A549 (cell line): ENCODE measurements at regions not wholly inside any gene's neighbourhood (a gene's known extent, or its start where the extent isn't known, plus 50 kb on each side); places are given as distances from the start of the nearest gene placed in this dataset.

Source experiments
- ATAC-seq, 2 experiments: fragments of 200-7000 bp in 1 of 2; fragments of >200 bp in 1 of 2; cut with Nextera tagmentation in 1 of 2; cut with Tn5 transposase in 1 of 2; 3 replicates each; pipeline versions ENCODE4 v1.8.0 to v1.9.1; 2018 to 2020; ENCODE audit warnings: mild to moderate bottlenecking in 1 of 2, moderate library complexity in 1 of 2
- CTCF ChIA-PET: fragments of 300-600 bp; sonication (Branson Sonifier 250); formaldehyde crosslinking; extraction: SDS; loops from one replicate; lab custom pipeline; 2021; ENCODE audit warnings: antibody characterized with exemption, inconsistent platforms; lab: Yijun Ruan, JAX
- POLR2A ChIA-PET: fragments of 350-600 bp; formaldehyde crosslinking; extraction: SDS; loops from one replicate; lab custom pipeline; 2021; ENCODE audit warnings: antibody characterized with exemption, inconsistent platforms; lab: Yijun Ruan, JAX
- DNase-seq, 2 experiments: peaks; one replicate each; pipeline versions ENCODE4 v3.0.0 to v3.0.0-alpha.2; 2011 to 2016; ENCODE audit warnings: low read depth in 1 of 2, low spot score in 1 of 2
- FAIRE-seq: peaks from 2 replicates; lab custom pipeline; 2011; peaks lifted over from hg19 to GRCh38; lab: Jason Lieb, UNC
- H3K27ac ChIP-seq, 2 experiments: fragments of >200 bp; sonication (Bioruptor Twin); formaldehyde crosslinking; 3 replicates each; pipeline ENCODE4 v1.5.1; 2016 to 2017
- H3K4me1 ChIP-seq: fragments of >200 bp; sonication (Bioruptor Twin); formaldehyde crosslinking; 3 replicates; pipeline ENCODE4 v1.6.1; 2016
- H3K4me2 ChIP-seq: fragments of >200 bp; sonication (Bioruptor Twin); formaldehyde crosslinking; 3 replicates; pipeline ENCODE4 v1.6.1; 2016
- H3K4me3 ChIP-seq: fragments of >200 bp; sonication (Bioruptor Twin); formaldehyde crosslinking; 3 replicates; pipeline ENCODE4 v1.5.1; 2016
- H3K9me3 ChIP-seq: fragments of >200 bp; sonication (Bioruptor Twin); formaldehyde crosslinking; 3 replicates; pipeline ENCODE4 v1.6.1; 2016
- CBX2 ChIP-seq: fragments of 200-600 bp; sonication (generic); IDR thresholded peaks from 2 replicates; pipeline ENCODE4 v1.6.1; 2016; ENCODE audit warnings: low read depth, mild to moderate bottlenecking, borderline replicate concordance
- CBX8 ChIP-seq: fragments of 200-600 bp; sonication (generic); IDR thresholded peaks from 2 replicates; pipeline ENCODE4 v1.6.1; 2016
- CEBPB ChIP-seq, 2 experiments: fragments of >200 bp in 1 of 2; sonication (Bioruptor Twin) in 1 of 2; formaldehyde crosslinking in 1 of 2; IDR thresholded peaks; 2 replicates each; pipeline ENCODE4 v1.6.1; 2012 to 2016
- CHD2 ChIP-seq: fragments of 150-350 bp; IDR thresholded peaks from 2 replicates; pipeline ENCODE4 v1.6.1; 2014; ENCODE audit warnings: low read length; ENCODE audit not compliant: partially characterized antibody
- CHD4 ChIP-seq: fragments of 200-600 bp; sonication (generic); IDR thresholded peaks from 2 replicates; pipeline ENCODE4 v1.6.1; 2016; ENCODE audit warnings: antibody characterized with exemption, mild to moderate bottlenecking, borderline replicate concordance
- EHMT2 ChIP-seq: fragments of 200-600 bp; sonication (generic); IDR thresholded peaks from 2 replicates; pipeline ENCODE4 v1.6.1; 2016; ENCODE audit warnings: antibody characterized with exemption, low read depth, mild to moderate bottlenecking, moderate library complexity
- ESRRA ChIP-seq: fragments of 150-350 bp; IDR thresholded peaks from 2 replicates; pipeline ENCODE4 v1.6.1; 2014; ENCODE audit warnings: mild to moderate bottlenecking, low read length, borderline replicate concordance
- FOSB ChIP-seq: fragments of 250-450 bp; sonication (Bioruptor Pico); IDR thresholded peaks from 2 replicates; pipeline ENCODE4 v1.5.0; 2020; ENCODE audit warnings: mild to moderate bottlenecking, moderate library complexity
- FOXS1 ChIP-seq: fragments of 250-450 bp; sonication (Bioruptor Pico); IDR thresholded peaks from 2 replicates; pipeline ENCODE4 v1.5.0; 2020; ENCODE audit warnings: mild to moderate bottlenecking, moderate library complexity
- HEYL ChIP-seq: fragments of 250-450 bp; sonication (Bioruptor Pico); IDR thresholded peaks from 2 replicates; pipeline ENCODE4 v1.8.0; 2021; ENCODE audit warnings: mild to moderate bottlenecking, moderate library complexity
- KDM5A ChIP-seq: fragments of 200-600 bp; sonication (generic); IDR thresholded peaks from 2 replicates; pipeline ENCODE4 v1.6.1; 2016; ENCODE audit warnings: antibody characterized with exemption, mild to moderate bottlenecking
- RARB ChIP-seq: fragments of 250-450 bp; sonication (Bioruptor Pico); IDR thresholded peaks from 2 replicates; pipeline ENCODE4 v1.8.0; 2021; ENCODE audit warnings: mild to moderate bottlenecking, moderate library complexity
- RCOR1 ChIP-seq: fragments of 150-350 bp; IDR thresholded peaks from 2 replicates; pipeline ENCODE4 v1.6.1; 2014; ENCODE audit warnings: antibody characterized with exemption, low read length, low read depth
- RFX5 ChIP-seq: fragments of 450-650 bp; IDR thresholded peaks from 2 replicates; pipeline ENCODE4 v1.7.1; 2014; ENCODE audit warnings: antibody characterized with exemption, mild to moderate bottlenecking, moderate library complexity
- SMC3 ChIP-seq: fragments of >200 bp; sonication (Bioruptor Twin); formaldehyde crosslinking; IDR thresholded peaks from 3 replicates; pipeline ENCODE4 v1.6.1; 2018; ENCODE audit warnings: inconsistent platforms
- SREBF2 ChIP-seq: fragments of 450-650 bp; IDR thresholded peaks from 2 replicates; pipeline ENCODE4 v1.6.1; 2014; ENCODE audit warnings: mild to moderate bottlenecking, moderate library complexity
- ZFP36 ChIP-seq: fragments of 450-650 bp; IDR thresholded peaks from 2 replicates; pipeline ENCODE4 v1.6.1; 2014; ENCODE audit warnings: borderline replicate concordance; ENCODE audit not compliant: partially characterized antibody
- ZNF302 ChIP-seq: fragments of 250-450 bp; sonication (Bioruptor Pico); IDR thresholded peaks from 2 replicates; pipeline ENCODE4 v1.9.0; 2021; ENCODE audit warnings: inconsistent platforms, mild to moderate bottlenecking, moderate library complexity
- ZSCAN20 ChIP-seq: fragments of 250-450 bp; sonication (Bioruptor Pico); IDR thresholded peaks from 2 replicates; pipeline ENCODE4 v1.8.0; 2022; ENCODE audit warnings: mild to moderate bottlenecking, moderate library complexity
- WGBS: methylation state at CpG from one replicate; pipeline ENCODE4 v1.1.6; 2017; ENCODE audit errors: missing lambda C conversion rate; 5-methylcytosine and 5-hydroxymethylcytosine counted together
- TF ChIP-seq, protein P1 (sequence below): fragments of 200-600 bp; sonication (generic); IDR thresholded peaks from 2 replicates; pipeline ENCODE4 v1.6.1; 2016; ENCODE audit warnings: antibody characterized with exemption, mild to moderate bottlenecking, moderate library complexity
- TF ChIP-seq, protein P2 (sequence below): fragments of >200 bp; sonication (Bioruptor Twin); formaldehyde crosslinking; IDR thresholded peaks from 3 replicates; pipeline ENCODE4 v1.6.1; 2016
- TF ChIP-seq, protein P3 (sequence below): fragments of 250-450 bp; sonication (Bioruptor Pico); IDR thresholded peaks from 2 replicates; pipeline ENCODE4 v1.5.0; 2021; ENCODE audit warnings: mild to moderate bottlenecking, moderate library complexity, borderline replicate concordance

DNA sequence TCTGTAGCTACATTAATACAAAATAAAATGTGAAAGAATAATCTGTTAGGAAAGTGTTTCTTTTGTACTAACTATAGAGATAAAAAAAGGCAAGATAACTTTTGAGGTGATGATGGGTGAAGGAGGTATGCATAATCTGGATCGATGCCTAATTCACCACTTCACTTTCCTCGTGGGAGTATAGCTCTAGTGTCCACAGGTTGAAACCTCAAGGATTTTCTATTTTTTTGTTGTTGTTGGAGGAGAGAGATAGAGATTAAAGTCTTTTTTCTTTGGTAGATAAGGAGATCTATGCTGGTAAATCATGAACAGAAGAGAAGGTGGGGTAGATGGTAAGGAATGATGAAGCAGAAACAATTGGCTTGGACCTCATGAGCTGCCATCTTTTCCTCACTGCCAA is 635.3 kb upstream of the ZEB2 start:
- WGBS, result 52% methylated on average over 2 of the region's 2 CpGs
- FAIRE-seq (no peak), ATAC-seq (no peak)
- no peak overlapping the region for H3K4me3 ChIP-seq
- no peak overlapping the region for H3K4me2 ChIP-seq
- POLR2A ChIA-PET, result no interaction called here
- H3K9me3 ChIP-seq, result no peaks in the 10 kb centered on the region
- TF ChIP-seq SMC3 (no peak), CHD2 (no peak), FOSB (CRISPR knock-in tag) (no peak), RFX5 (no peak), ZFP36 (no peak), ZSCAN20 (CRISPR knock-in tag) (no peak), ESRRA (no peak), HEYL (CRISPR knock-in tag) (no peak), CHD4 (no peak), CEBPB (IDR thresholded peaks at IDR 0.05) (no peak), CBX8 (no peak), FOXS1 (no peak), ZNF302 (no peak), KDM5A (no peak), CBX2 (no peak), SREBF2 (no peak)
- TF ChIP-seq, protein P1, sequence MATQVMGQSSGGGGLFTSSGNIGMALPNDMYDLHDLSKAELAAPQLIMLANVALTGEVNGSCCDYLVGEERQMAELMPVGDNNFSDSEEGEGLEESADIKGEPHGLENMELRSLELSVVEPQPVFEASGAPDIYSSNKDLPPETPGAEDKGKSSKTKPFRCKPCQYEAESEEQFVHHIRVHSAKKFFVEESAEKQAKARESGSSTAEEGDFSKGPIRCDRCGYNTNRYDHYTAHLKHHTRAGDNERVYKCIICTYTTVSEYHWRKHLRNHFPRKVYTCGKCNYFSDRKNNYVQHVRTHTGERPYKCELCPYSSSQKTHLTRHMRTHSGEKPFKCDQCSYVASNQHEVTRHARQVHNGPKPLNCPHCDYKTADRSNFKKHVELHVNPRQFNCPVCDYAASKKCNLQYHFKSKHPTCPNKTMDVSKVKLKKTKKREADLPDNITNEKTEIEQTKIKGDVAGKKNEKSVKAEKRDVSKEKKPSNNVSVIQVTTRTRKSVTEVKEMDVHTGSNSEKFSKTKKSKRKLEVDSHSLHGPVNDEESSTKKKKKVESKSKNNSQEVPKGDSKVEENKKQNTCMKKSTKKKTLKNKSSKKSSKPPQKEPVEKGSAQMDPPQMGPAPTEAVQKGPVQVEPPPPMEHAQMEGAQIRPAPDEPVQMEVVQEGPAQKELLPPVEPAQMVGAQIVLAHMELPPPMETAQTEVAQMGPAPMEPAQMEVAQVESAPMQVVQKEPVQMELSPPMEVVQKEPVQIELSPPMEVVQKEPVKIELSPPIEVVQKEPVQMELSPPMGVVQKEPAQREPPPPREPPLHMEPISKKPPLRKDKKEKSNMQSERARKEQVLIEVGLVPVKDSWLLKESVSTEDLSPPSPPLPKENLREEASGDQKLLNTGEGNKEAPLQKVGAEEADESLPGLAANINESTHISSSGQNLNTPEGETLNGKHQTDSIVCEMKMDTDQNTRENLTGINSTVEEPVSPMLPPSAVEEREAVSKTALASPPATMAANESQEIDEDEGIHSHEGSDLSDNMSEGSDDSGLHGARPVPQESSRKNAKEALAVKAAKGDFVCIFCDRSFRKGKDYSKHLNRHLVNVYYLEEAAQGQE, result no peak
- TF ChIP-seq, protein P2, sequence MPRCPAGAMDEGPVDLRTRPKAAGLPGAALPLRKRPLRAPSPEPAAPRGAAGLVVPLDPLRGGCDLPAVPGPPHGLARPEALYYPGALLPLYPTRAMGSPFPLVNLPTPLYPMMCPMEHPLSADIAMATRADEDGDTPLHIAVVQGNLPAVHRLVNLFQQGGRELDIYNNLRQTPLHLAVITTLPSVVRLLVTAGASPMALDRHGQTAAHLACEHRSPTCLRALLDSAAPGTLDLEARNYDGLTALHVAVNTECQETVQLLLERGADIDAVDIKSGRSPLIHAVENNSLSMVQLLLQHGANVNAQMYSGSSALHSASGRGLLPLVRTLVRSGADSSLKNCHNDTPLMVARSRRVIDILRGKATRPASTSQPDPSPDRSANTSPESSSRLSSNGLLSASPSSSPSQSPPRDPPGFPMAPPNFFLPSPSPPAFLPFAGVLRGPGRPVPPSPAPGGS, result no peak
- TF ChIP-seq, protein P3, sequence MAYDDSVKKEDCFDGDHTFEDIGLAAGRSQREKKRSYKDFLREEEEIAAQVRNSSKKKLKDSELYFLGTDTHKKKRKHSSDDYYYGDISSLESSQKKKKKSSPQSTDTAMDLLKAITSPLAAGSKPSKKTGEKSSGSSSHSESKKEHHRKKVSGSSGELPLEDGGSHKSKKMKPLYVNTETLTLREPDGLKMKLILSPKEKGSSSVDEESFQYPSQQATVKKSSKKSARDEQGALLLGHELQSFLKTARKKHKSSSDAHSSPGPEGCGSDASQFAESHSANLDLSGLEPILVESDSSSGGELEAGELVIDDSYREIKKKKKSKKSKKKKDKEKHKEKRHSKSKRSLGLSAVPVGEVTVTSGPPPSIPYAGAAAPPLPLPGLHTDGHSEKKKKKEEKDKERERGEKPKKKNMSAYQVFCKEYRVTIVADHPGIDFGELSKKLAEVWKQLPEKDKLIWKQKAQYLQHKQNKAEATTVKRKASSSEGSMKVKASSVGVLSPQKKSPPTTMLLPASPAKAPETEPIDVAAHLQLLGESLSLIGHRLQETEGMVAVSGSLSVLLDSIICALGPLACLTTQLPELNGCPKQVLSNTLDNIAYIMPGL (CRISPR knock-in tag), result no peak
- TF ChIP-seq, all 56 proteins: peak for 0
- Histone ChIP-seq H3K27ac (no peak overlapping the region), H3K4me1 (peaks cover 27% of the 10 kb centered on the region)
- no peak for DNase-seq
- CTCF ChIA-PET, result no interaction called here

DNA sequence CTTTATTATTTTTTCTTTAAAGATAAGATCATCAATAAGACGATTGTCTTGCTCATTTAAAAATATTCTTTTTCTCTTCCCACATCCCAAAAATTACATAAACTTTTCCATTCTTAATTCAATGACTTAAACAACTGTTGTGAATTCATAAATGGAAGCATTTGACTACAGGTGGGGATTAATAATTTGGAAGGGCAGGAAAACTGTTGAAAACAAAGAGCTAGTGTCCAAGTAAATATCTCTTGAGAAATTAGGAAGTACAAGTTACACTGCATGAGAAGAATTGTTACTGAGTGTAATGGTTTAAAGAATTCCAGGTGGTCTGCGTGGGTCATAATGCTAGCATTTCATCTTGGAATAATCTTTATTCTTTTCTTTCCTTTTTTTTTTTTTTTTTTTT is 634.8 kb upstream of the ZEB2 start:
- Histone ChIP-seq H3K4me3 (no peak overlapping the region), H3K4me2 (no peak overlapping the region), H3K9me3 (no peaks in the 10 kb centered on the region), H3K27ac (no peak overlapping the region), H3K4me1 (peaks cover 27% of the 10 kb centered on the region)
- no peak for FAIRE-seq
- ChIA-PET POLR2A (no interaction called here), CTCF (interaction anchor here (0.6 to 1.5 kb wide), 2 partner anchors 16 to 30 kb away, joined by 3 read pairs; no protein-coding TSS in a partner anchor)
- ATAC-seq, result no peak
- DNase-seq, result no peak
- no peak for TF ChIP-seq CBX2
- no peak for TF ChIP-seq RCOR1
- no peak for TF ChIP-seq EHMT2
- TF ChIP-seq, protein P2, result no peak
- TF ChIP-seq RARB (CRISPR knock-in tag), result no peak
- WGBS, result 71% methylated on average over 2 of the region's 2 CpGs
